ENCODE measurements at regions not wholly inside any gene's neighbourhood (a gene's known extent, or its start where the extent isn't known, plus 50 kb on each side); places are given as distances from the start of the nearest gene placed in this dataset.

DNA sequence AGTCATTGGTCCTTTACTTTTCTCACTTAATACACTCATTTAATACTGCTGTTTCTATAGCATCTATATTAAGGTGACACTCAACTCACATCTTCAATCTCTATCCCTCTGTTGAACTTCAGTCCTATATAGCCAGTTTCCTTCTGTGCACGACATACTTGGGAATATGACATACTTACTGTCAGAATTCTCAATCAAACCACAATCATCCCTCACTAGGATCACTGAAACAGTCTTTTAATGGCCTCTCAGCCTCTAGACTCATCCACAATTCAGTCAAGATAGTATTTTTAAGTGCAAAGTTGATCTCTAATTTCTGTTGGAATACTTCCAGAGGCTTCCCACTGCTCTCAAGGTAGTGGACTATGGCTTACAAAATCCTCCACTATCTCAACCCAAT lies 251.0 kb upstream of the MEF2C start:
- Histone ChIP-seq H3K27me3 (no peaks in the 10 kb centered on the region), H3K36me3 (no peaks in the 10 kb centered on the region), H3K9me3 (no peaks in the 10 kb centered on the region), H3K27ac (no peak overlapping the region), H3K4me1 (peaks cover 0 to 3% (median 0%) of the 10 kb centered on the region in 4 donors), H3K4me3 (no peak overlapping the region)
- no peak for DNase-seq
- TF ChIP-seq CTCF (IDR thresholded peaks at IDR 0.05), result no peak
- TF ChIP-seq POLR2A (IDR thresholded peaks at IDR 0.05), result no peak
- TF ChIP-seq POLR2AphosphoS5 (IDR thresholded peaks at IDR 0.05), result no peak
- TF ChIP-seq EP300 (IDR thresholded peaks at IDR 0.05; ENCODE audit: low read depth), result no peak
- 56 to 80% methylated on average over 1 of the region's 1 CpG for WGBS, 2 donors (ENCODE audit: low coverage in 1 of 2)
- in situ Hi-C loops (cut with MboI; ENCODE audit: low pct_ligation_motif_present in 1 of 4, low pct_unique_long_range_greater_than_20kb in 1 of 4, low sequenced_read_pairs in 3 of 4) (no loop called here), intact Hi-C loops (cut with DNase I; ENCODE audit: low total_unique reads) (no loop called here)

- H3K4me3 ChIP-seq, result no peak overlapping the region
- DNase-seq, result no peak
- H3K27me3 ChIP-seq, result no peaks in the 10 kb centered on the region
- peaks cover 0 to 3% (median 0%) of the 10 kb centered on the region in 4 donors for H3K4me1 ChIP-seq
- in situ Hi-C loops (cut with MboI; ENCODE audit: low pct_ligation_motif_present in 1 of 4, low pct_unique_long_range_greater_than_20kb in 1 of 4, low sequenced_read_pairs in 3 of 4), result no loop called here
- intact Hi-C loops (cut with DNase I; ENCODE audit: low total_unique reads), result no loop called here
- no peaks in the 10 kb centered on the region for H3K36me3 ChIP-seq
- WGBS, 2 donors (ENCODE audit: low coverage in 1 of 2), result 94% methylated on average over 1 of the region's 1 CpG; no CpG with 5 or more reads in 1 of the 2 donors
- no peaks in the 10 kb centered on the region for H3K9me3 ChIP-seq
- TF ChIP-seq POLR2A (IDR thresholded peaks at IDR 0.05) (no peak), POLR2AphosphoS5 (IDR thresholded peaks at IDR 0.05) (no peak), EP300 (IDR thresholded peaks at IDR 0.05; ENCODE audit: low read depth) (no peak), CTCF (IDR thresholded peaks at IDR 0.05) (no peak)
- H3K27ac ChIP-seq, result no peak overlapping the region
These were observed 250.1 kb upstream of the MEF2C start for GRCh38 chr5:89133129-89133528.

- Histone ChIP-seq H3K27ac (no peak overlapping the region), H3K4me3 (no peak overlapping the region), H3K9me3 (no peaks in the 10 kb centered on the region), H3K27me3 (no peaks in the 10 kb centered on the region), H3K4me1 (peaks cover 0 to 3% (median 0%) of the 10 kb centered on the region in 4 donors), H3K36me3 (no peaks in the 10 kb centered on the region)
- in situ Hi-C loops (cut with MboI; ENCODE audit: low pct_ligation_motif_present in 1 of 4, low pct_unique_long_range_greater_than_20kb in 1 of 4, low sequenced_read_pairs in 3 of 4), result no loop called here
- DNase-seq, result no peak
- WGBS, 2 donors (ENCODE audit: low coverage in 1 of 2), result 93 to 100% methylated on average over 1 of the region's 1 CpG
- no peak for TF ChIP-seq POLR2AphosphoS5 (IDR thresholded peaks at IDR 0.05)
- intact Hi-C loops (cut with DNase I; ENCODE audit: low total_unique reads), result no loop called here
These were observed 247.9 kb upstream of the MEF2C start for GRCh38 chr5:89130851-89131250.

DNA sequence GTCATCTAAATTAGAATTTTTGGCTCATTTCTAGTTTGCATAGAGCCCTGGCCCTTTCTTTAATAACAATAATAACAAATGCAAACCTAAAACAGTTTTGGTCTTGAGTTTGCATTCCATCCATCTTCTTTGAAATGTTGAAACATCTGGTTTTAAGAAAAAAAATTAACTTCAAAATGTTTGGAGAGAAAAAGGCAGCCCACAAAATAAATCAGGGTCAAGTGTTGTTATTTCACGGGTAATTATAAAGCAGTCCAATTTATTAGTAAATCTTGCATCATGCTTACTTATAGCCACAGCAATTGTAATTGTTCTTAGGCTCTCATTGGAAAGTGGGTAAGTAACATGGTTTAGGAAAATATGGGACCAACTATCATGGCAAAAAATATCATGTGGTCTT lies 247.0 kb upstream of the MEF2C start:
- H3K27ac ChIP-seq, result no peak overlapping the region
- H3K36me3 ChIP-seq, result no peaks in the 10 kb centered on the region
- intact Hi-C loops (cut with DNase I; ENCODE audit: low total_unique reads) (no loop called here), in situ Hi-C loops (cut with MboI; ENCODE audit: low pct_ligation_motif_present in 1 of 4, low pct_unique_long_range_greater_than_20kb in 1 of 4, low sequenced_read_pairs in 3 of 4) (no loop called here)
- no peak for DNase-seq
- H3K27me3 ChIP-seq, result no peaks in the 10 kb centered on the region
- no peak overlapping the region for H3K4me3 ChIP-seq
- WGBS, 2 donors (ENCODE audit: low coverage in 1 of 2), result 74 to 80% methylated on average over 1 of the region's 1 CpG
- peaks cover 0 to 3% (median 0%) of the 10 kb centered on the region in 4 donors for H3K4me1 ChIP-seq
- H3K9me3 ChIP-seq, result no peaks in the 10 kb centered on the region
- TF ChIP-seq POLR2AphosphoS5 (IDR thresholded peaks at IDR 0.05) (no peak), CTCF (IDR thresholded peaks at IDR 0.05) (no peak), POLR2A (IDR thresholded peaks at IDR 0.05) (no peak), EP300 (IDR thresholded peaks at IDR 0.05; ENCODE audit: low read depth) (no peak)

- peaks cover 0 to 3% (median 0%) of the 10 kb centered on the region in 4 donors for H3K4me1 ChIP-seq
- H3K9me3 ChIP-seq, result no peaks in the 10 kb centered on the region
- TF ChIP-seq CTCF (IDR thresholded peaks at IDR 0.05) (no peak), POLR2A (IDR thresholded peaks at IDR 0.05) (no peak), EP300 (IDR thresholded peaks at IDR 0.05; ENCODE audit: low read depth) (no peak)
- 89 to 94% methylated on average over 2 of the region's 2 CpGs for WGBS, 2 donors (ENCODE audit: low coverage in 1 of 2)
- no peaks in the 10 kb centered on the region for H3K27me3 ChIP-seq
- no peak overlapping the region for H3K4me3 ChIP-seq
- H3K27ac ChIP-seq, result no peak overlapping the region
- no peak for DNase-seq
- intact Hi-C loops (cut with DNase I; ENCODE audit: low total_unique reads) (no loop called here), in situ Hi-C loops (cut with MboI; ENCODE audit: low pct_ligation_motif_present in 1 of 4, low pct_unique_long_range_greater_than_20kb in 1 of 4, low sequenced_read_pairs in 3 of 4) (no loop called here)
- no peaks in the 10 kb centered on the region for H3K36me3 ChIP-seq
These were observed 246.1 kb upstream of the MEF2C start for GRCh38 chr5:89128906-89129625.
